Psoas muscle (tissue), 7 donors: ENCODE measurements at regions not wholly inside any gene's neighbourhood (a gene's known extent, or its start where the extent isn't known, plus 50 kb on each side); places are given as distances from the start of the nearest gene placed in this dataset.

Source experiments
- ATAC-seq, 4 donors: fragments of 200-7000 bp; cut with Tn5 transposase; one replicate each; pipeline ENCODE4 v1.9.1; 2020; ENCODE audit warnings: moderate library complexity in 3 of 4, mild to moderate bottlenecking in 2 of 4
- DNase-seq, 2 donors: peaks; one replicate each; pipeline ENCODE4 v3.0.0-alpha.2; 2020
- H3K27ac ChIP-seq: fragments of 200-600 bp; one replicate; pipeline ENCODE4 v1.8.0; 2022
- H3K27me3 ChIP-seq, 3 donors: fragments of 200-600 bp in 1 of 3; one replicate each; pipeline versions ENCODE4 v1.6.1 to v1.8.0; 2013 to 2022; ENCODE audit warnings: low read length in 2 of 3, mild to moderate bottlenecking in 2 of 3, moderate library complexity in 1 of 3; ENCODE audit not compliant: insufficient read depth in 3 of 3
- H3K36me3 ChIP-seq, 2 donors: fragments of 200-600 bp in 1 of 2; one replicate each; pipeline versions ENCODE4 v1.6.1 to v1.8.0; 2013 to 2022; ENCODE audit warnings: low read depth in 1 of 2, mild to moderate bottlenecking in 1 of 2, moderate library complexity in 1 of 2; ENCODE audit not compliant: insufficient read depth in 1 of 2
- H3K4me1 ChIP-seq: fragments of 200-600 bp; one replicate; pipeline ENCODE4 v1.8.0; 2022
- H3K4me3 ChIP-seq: fragments of 200-600 bp; one replicate; pipeline ENCODE4 v1.8.0; 2022; ENCODE audit warnings: mild to moderate bottlenecking
- H3K9me3 ChIP-seq: fragments of 200-600 bp; one replicate; pipeline ENCODE4 v1.8.0; 2022
- WGBS, 3 donors: extraction: QIAGEN DNeasy Blood & Tissue Kit; methylation state at CpG; one replicate each; pipeline versions ENCODE4 v1.1.6 to v1.1.7; 2013; 5-methylcytosine and 5-hydroxymethylcytosine counted together
- intact Hi-C, 2 donors: fragments of 100-400 bp; cut with DNase I; formaldehyde crosslinking; loops; one replicate each; pipeline versions ENCODE4 v1.11.0 to v1.14.2; 2022
- TF ChIP-seq, protein P1 (sequence below): fragments of 200-600 bp; IDR thresholded peaks from one replicate; pipeline ENCODE4 v1.8.0; 2022; ENCODE audit warnings: antibody characterized with exemption
- donor health status: healthy with polysubstance abuse.
- donor health status: DM: no; HTN: no; CAD: no; lungs with moderate emphysema.
- donor health status: Bipolar disorder and iron deficiency.
- donor health status: healthy.
- donor health status: DM: yes; HTN: yes; CAD: no.
- donor health status: DM: no; HTN: no; CAD: no.
- donor health status: DM: yes; HTN: yes; CAD: no.

- Histone ChIP-seq H3K27me3 (no peaks in the 10 kb centered on the region), H3K9me3 (no peaks in the 10 kb centered on the region), H3K36me3 (no peaks in the 10 kb centered on the region), H3K4me1 (no peaks in the 10 kb centered on the region), H3K4me3 (no peak overlapping the region), H3K27ac (no peak overlapping the region)
- TF ChIP-seq, protein P1, sequence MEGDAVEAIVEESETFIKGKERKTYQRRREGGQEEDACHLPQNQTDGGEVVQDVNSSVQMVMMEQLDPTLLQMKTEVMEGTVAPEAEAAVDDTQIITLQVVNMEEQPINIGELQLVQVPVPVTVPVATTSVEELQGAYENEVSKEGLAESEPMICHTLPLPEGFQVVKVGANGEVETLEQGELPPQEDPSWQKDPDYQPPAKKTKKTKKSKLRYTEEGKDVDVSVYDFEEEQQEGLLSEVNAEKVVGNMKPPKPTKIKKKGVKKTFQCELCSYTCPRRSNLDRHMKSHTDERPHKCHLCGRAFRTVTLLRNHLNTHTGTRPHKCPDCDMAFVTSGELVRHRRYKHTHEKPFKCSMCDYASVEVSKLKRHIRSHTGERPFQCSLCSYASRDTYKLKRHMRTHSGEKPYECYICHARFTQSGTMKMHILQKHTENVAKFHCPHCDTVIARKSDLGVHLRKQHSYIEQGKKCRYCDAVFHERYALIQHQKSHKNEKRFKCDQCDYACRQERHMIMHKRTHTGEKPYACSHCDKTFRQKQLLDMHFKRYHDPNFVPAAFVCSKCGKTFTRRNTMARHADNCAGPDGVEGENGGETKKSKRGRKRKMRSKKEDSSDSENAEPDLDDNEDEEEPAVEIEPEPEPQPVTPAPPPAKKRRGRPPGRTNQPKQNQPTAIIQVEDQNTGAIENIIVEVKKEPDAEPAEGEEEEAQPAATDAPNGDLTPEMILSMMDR: no peak
- no peak for ATAC-seq
- intact Hi-C loops: no loop called here
- 94 to 98% (median 97%) methylated on average over 1 of the region's 1 CpG for WGBS, 3 donors
- DNase-seq: no peak
These were observed 1657.7 kb upstream of the CELF4 start for GRCh38 chr18:39223283-39223682.

- Histone ChIP-seq H3K9me3 (no peaks in the 10 kb centered on the region), H3K27me3 (no peaks in the 10 kb centered on the region), H3K36me3 (no peaks in the 10 kb centered on the region), H3K27ac (no peak overlapping the region), H3K4me1 (no peaks in the 10 kb centered on the region), H3K4me3 (no peak overlapping the region)
- ATAC-seq (no peak), DNase-seq (no peak)
- TF ChIP-seq, protein P1: no peak
- WGBS, 3 donors: 66 to 74% (median 67%) methylated on average over 2 of the region's 2 CpGs
- intact Hi-C loops: no loop called here
These were observed 1650.3 kb upstream of the CELF4 start for GRCh38 chr18:39215920-39216319.

GRCh38 chr18:39211461-39211860 lies 1645.9 kb upstream of the CELF4 start:
- Histone ChIP-seq H3K27ac (no peak overlapping the region), H3K9me3 (no peaks in the 10 kb centered on the region), H3K4me3 (no peak overlapping the region), H3K4me1 (no peaks in the 10 kb centered on the region), H3K27me3 (no peaks in the 10 kb centered on the region), H3K36me3 (no peaks in the 10 kb centered on the region)
- no peak for ATAC-seq
- intact Hi-C loops: no loop called here
- DNase-seq: no peak
- TF ChIP-seq, protein P1: no peak
- 78 to 95% (median 95%) methylated on average over 1 of the region's 1 CpG for WGBS, 3 donors

DNA sequence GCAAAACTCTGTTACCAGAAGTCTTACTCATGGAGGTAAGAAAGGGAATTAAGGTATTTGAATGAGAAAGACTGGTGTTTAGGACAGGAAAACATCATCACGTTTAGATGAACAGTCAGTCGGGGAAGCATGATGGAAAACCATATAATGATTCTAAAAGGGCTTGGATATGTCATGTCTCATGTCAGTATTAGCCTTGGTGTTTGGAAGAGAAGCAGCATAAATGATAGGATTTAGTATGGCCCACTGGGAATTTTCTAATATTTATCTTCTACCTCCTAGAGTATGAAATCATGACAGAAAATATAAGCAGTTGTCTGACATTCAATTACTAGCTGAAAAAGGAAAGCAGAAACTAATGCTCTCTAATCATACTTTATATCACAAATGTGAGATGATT lies 1643.6 kb upstream of the CELF4 start:
- H3K27me3 ChIP-seq: no peaks in the 10 kb centered on the region
- TF ChIP-seq, protein P1: no peak
- intact Hi-C loops: no loop called here

DNA sequence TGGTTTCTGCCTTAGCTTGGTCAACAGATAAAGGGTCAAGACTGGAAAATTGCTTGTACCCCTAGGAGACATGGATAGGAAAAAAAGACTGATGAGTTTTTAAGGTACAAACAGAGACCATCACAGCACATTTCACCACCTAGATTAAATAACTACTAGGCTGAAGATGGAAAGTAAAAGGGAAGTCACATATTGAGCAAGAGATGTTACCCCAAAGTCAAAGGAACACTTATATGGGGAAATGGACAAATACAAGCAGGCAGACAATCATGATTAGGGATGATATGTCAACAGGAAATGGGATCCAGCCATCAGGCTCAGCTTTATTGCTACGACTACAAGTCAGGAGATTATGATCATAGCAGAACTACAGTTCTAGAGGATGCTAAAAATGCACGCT lies 1643.1 kb upstream of the CELF4 start:
- H3K27ac ChIP-seq: no peak overlapping the region
- 78 to 91% (median 90%) methylated on average over 2 of the region's 2 CpGs for WGBS, 3 donors
- TF ChIP-seq, protein P1: no peak
- H3K4me3 ChIP-seq: no peak overlapping the region
- H3K27me3 ChIP-seq: no peaks in the 10 kb centered on the region
- ATAC-seq (no peak), DNase-seq (no peak)
- H3K4me1 ChIP-seq: no peaks in the 10 kb centered on the region
- H3K9me3 ChIP-seq: no peaks in the 10 kb centered on the region
- no peaks in the 10 kb centered on the region for H3K36me3 ChIP-seq
- intact Hi-C loops: no loop called here

More for the DNA sequence above, 1643.6 kb upstream of the CELF4 start:
- no peak for ATAC-seq
- Histone ChIP-seq H3K36me3 (no peaks in the 10 kb centered on the region), H3K9me3 (no peaks in the 10 kb centered on the region), H3K4me1 (no peaks in the 10 kb centered on the region), H3K27ac (no peak overlapping the region), H3K4me3 (no peak overlapping the region)
- WGBS, 3 donors: 79 to 90% (median 80%) methylated on average over 2 of the region's 2 CpGs
- no peak for DNase-seq
